ENCODE measurements at regions not wholly inside any gene's neighbourhood (a gene's known extent, or its start where the extent isn't known, plus 50 kb on each side); places are given as distances from the start of the nearest gene placed in this dataset.

- no peak for DNase-seq
These were observed 50.0 kb upstream of the TRPM1 start for GRCh38 chr15:31151301-31152233.

GRCh38 chr15:31153531-31153930 is 52.0 kb upstream of the TRPM1 start:
- no peak for DNase-seq

- DNase-seq, result no peak
These were observed 53.6 kb upstream of the TRPM1 start for GRCh38 chr15:31155151-31155550.

- no peak for DNase-seq
These were observed 54.7 kb upstream of the TRPM1 start for GRCh38 chr15:31156226-31156625.

GRCh38 chr15:31156808-31157207 is 55.3 kb upstream of the TRPM1 start:
- no peak for DNase-seq

- no peak for DNase-seq
These were observed 56.1 kb upstream of the TRPM1 start for GRCh38 chr15:31157644-31158069.

GRCh38 chr15:31158858-31159569 is 57.5 kb upstream of the TRPM1 start:
- DNase-seq, result no peak

GRCh38 chr15:31159837-31160236 is 58.3 kb upstream of the TRPM1 start:
- DNase-seq, result no peak

GRCh38 chr15:31160297-31160696 is 58.8 kb upstream of the TRPM1 start:
- DNase-seq, result no peak

- no peak for DNase-seq
These were observed 59.4 kb upstream of the TRPM1 start for GRCh38 chr15:31160740-31161495.

- DNase-seq, result no peak
These were observed 60.4 kb upstream of the TRPM1 start for GRCh38 chr15:31161951-31162350.

- no peak for DNase-seq
These were observed 61.4 kb upstream of the TRPM1 start for GRCh38 chr15:31162721-31163510.

GRCh38 chr15:31163769-31164572 is 62.4 kb upstream of the TRPM1 start:
- no peak for DNase-seq

- no peak for DNase-seq
These were observed 63.0 kb upstream of the TRPM1 start for GRCh38 chr15:31164573-31164912.

- no peak for DNase-seq
These were observed 68.0 kb upstream of the TRPM1 start for GRCh38 chr15:31169558-31169957.

GRCh38 chr15:31171731-31172130 is 70.2 kb upstream of the TRPM1 start:
- no peak for DNase-seq

- DNase-seq, result no peak
These were observed 71.1 kb upstream of the TRPM1 start for GRCh38 chr15:31172606-31173005.

GRCh38 chr15:31173790-31174450 is 72.4 kb upstream of the TRPM1 start:
- DNase-seq, result no peak

GRCh38 chr15:31175484-31175883 is 74.0 kb upstream of the TRPM1 start:
- no peak for DNase-seq

GRCh38 chr15:31177951-31178350 is 76.4 kb upstream of the TRPM1 start:
- DNase-seq, result no peak

GRCh38 chr15:31178705-31179104 is 77.2 kb upstream of the TRPM1 start:
- no peak for DNase-seq
